Liver (tissue), 8 donors: ENCODE measurements at regions not wholly inside any gene's neighbourhood (a gene's known extent, or its start where the extent isn't known, plus 50 kb on each side); places are given as distances from the start of the nearest gene placed in this dataset.
A peak's percentile ranks its signal among the peaks of the same experiment; 100 is the strongest.

Source experiments
- DNase-seq: peaks from one replicate; pipeline ENCODE4 v3.0.0-alpha.2; 2017; ENCODE audit warnings: low spot score
- H3K27ac ChIP-seq, 2 donors: one replicate each; pipeline ENCODE4 v1.7.0; 2013; ENCODE audit warnings: inconsistent platforms in 2 of 2, low read length in 2 of 2, control low read depth in 1 of 2, low read depth in 1 of 2, mild to moderate bottlenecking in 1 of 2
- H3K27me3 ChIP-seq, 4 donors: one replicate each; pipeline versions ENCODE4 v1.6.1 to v1.7.0; 2013; ENCODE audit warnings: low read length in 3 of 4, inconsistent platforms in 1 of 4, mild to moderate bottlenecking in 1 of 4, moderate library complexity in 1 of 4; ENCODE audit not compliant: control insufficient read depth in 4 of 4, insufficient read depth in 4 of 4
- H3K36me3 ChIP-seq, 4 donors: one replicate each; pipeline versions ENCODE4 v1.6.1 to v1.7.0; 2013; ENCODE audit warnings: low read length in 3 of 4, mild to moderate bottlenecking in 3 of 4, low read depth in 1 of 4, moderate library complexity in 1 of 4; ENCODE audit not compliant: control insufficient read depth in 4 of 4, insufficient read depth in 3 of 4
- H3K4me1 ChIP-seq, 4 donors: one replicate each; pipeline versions ENCODE4 v1.6.1 to v1.7.0; 2013; ENCODE audit warnings: low read length in 3 of 4, mild to moderate bottlenecking in 3 of 4, moderate library complexity in 1 of 4; ENCODE audit not compliant: control insufficient read depth in 4 of 4, insufficient read depth in 4 of 4
- H3K4me3 ChIP-seq, 3 donors: one replicate each; pipeline versions ENCODE4 v1.6.1 to v1.7.0; 2013; ENCODE audit warnings: low read length in 3 of 3, control low read depth in 1 of 3, low read depth in 1 of 3, mild to moderate bottlenecking in 1 of 3
- H3K9ac ChIP-seq, 2 donors: one replicate each; pipeline ENCODE4 v1.7.0; 2013; ENCODE audit warnings: low read length in 2 of 2, mild to moderate bottlenecking in 2 of 2, moderate library complexity in 2 of 2, control low read depth in 1 of 2, low read depth in 1 of 2
- H3K9me3 ChIP-seq, 4 donors: one replicate each; pipeline versions ENCODE4 v1.6.1 to v1.7.0; 2013; ENCODE audit warnings: low read length in 3 of 4; ENCODE audit not compliant: control insufficient read depth in 4 of 4
- ATF3 ChIP-seq: IDR thresholded peaks from 2 replicates; pipeline ENCODE4 v1.6.1; 2016; ENCODE audit warnings: antibody characterized with exemption
- EGR1 ChIP-seq, 2 donors: IDR thresholded peaks; 2 replicates each; pipeline ENCODE4 v1.6.1; 2016 to 2018; ENCODE audit warnings: antibody characterized with exemption in 2 of 2, low read depth in 2 of 2
- FOXA1 ChIP-seq: IDR thresholded peaks from 2 replicates; pipeline ENCODE4 v1.6.1; 2016; ENCODE audit warnings: antibody characterized with exemption
- GABPA ChIP-seq, 2 donors: IDR thresholded peaks in 1 of 2; conservative IDR thresholded peaks in 1 of 2; 2 replicates each; pipeline ENCODE4 v1.6.1; 2016; ENCODE audit warnings: antibody characterized with exemption in 2 of 2, mild to moderate bottlenecking in 1 of 2, moderate library complexity in 1 of 2
- HNF4G ChIP-seq: IDR thresholded peaks from 2 replicates; pipeline ENCODE4 v1.6.1; 2016; ENCODE audit warnings: antibody characterized with exemption
- MAX ChIP-seq: IDR thresholded peaks from 2 replicates; pipeline ENCODE4 v1.6.1; 2016; ENCODE audit warnings: antibody characterized with exemption
- NR2F2 ChIP-seq: IDR thresholded peaks from 2 replicates; pipeline ENCODE4 v1.6.1; 2016; ENCODE audit warnings: antibody characterized with exemption
- RAD21 ChIP-seq, 2 donors: IDR thresholded peaks; 2 replicates each; pipeline ENCODE4 v1.6.1; 2016; ENCODE audit warnings: antibody characterized with exemption in 2 of 2, mild to moderate bottlenecking in 2 of 2
- SP1 ChIP-seq: IDR thresholded peaks from 2 replicates; pipeline ENCODE4 v1.6.1; 2018; ENCODE audit warnings: antibody characterized with exemption, mild to moderate bottlenecking
- ZBTB33 ChIP-seq: IDR thresholded peaks from 2 replicates; pipeline ENCODE4 v1.6.1; 2016; ENCODE audit warnings: antibody characterized with exemption
- WGBS: extraction: QIAGEN DNeasy Blood & Tissue Kit; methylation state at CpG from one replicate; pipeline ENCODE4 v1.1.7; 2013; 5-methylcytosine and 5-hydroxymethylcytosine counted together
- TF ChIP-seq, protein P1 (sequence below): fragments of 150-350 bp; IDR thresholded peaks from 2 replicates; pipeline ENCODE4 v1.5.1; 2017; ENCODE audit warnings: improper control_type of control experiment, low read depth, low read length; ENCODE audit not compliant: missing input control
- donor health status: healthy.
- donor health status: healthy.
- donor health status: healthy.
- donor health status: healthy.
- donor health status: healthy.

- Histone ChIP-seq H3K4me1 (no peaks in the 10 kb centered on the region), H3K9ac (no peak overlapping the region), H3K27ac (no peak overlapping the region), H3K36me3 (no peaks in the 10 kb centered on the region), H3K27me3 (no peaks in the 10 kb centered on the region), H3K9me3 (no peaks in the 10 kb centered on the region), H3K4me3 (no peak overlapping the region)
- DNase-seq, result no peak
- TF ChIP-seq, protein P1, sequence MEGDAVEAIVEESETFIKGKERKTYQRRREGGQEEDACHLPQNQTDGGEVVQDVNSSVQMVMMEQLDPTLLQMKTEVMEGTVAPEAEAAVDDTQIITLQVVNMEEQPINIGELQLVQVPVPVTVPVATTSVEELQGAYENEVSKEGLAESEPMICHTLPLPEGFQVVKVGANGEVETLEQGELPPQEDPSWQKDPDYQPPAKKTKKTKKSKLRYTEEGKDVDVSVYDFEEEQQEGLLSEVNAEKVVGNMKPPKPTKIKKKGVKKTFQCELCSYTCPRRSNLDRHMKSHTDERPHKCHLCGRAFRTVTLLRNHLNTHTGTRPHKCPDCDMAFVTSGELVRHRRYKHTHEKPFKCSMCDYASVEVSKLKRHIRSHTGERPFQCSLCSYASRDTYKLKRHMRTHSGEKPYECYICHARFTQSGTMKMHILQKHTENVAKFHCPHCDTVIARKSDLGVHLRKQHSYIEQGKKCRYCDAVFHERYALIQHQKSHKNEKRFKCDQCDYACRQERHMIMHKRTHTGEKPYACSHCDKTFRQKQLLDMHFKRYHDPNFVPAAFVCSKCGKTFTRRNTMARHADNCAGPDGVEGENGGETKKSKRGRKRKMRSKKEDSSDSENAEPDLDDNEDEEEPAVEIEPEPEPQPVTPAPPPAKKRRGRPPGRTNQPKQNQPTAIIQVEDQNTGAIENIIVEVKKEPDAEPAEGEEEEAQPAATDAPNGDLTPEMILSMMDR, result peak; percentile 67
- TF ChIP-seq EGR1 (IDR thresholded peaks at IDR 0.05; ENCODE audit: low read depth in 2 of 2) (no peak), RAD21 (IDR thresholded peaks at IDR 0.05) (peak; percentile 94 to 95)
- 2% methylated on average over 1 of the region's 1 CpG for WGBS
These were observed 110.9 kb upstream of the ANK2 start for GRCh38 chr4:112938461-112939058.

- Histone ChIP-seq H3K27ac (no peak overlapping the region), H3K4me1 (no peaks in the 10 kb centered on the region), H3K9me3 (no peaks in the 10 kb centered on the region), H3K36me3 (no peaks in the 10 kb centered on the region), H3K27me3 (no peaks in the 10 kb centered on the region), H3K4me3 (no peak overlapping the region), H3K9ac (no peak overlapping the region)
- DNase-seq, result no peak
- 83% methylated on average over 4 of the region's 4 CpGs for WGBS
- TF ChIP-seq MAX (no peak), GABPA (IDR thresholded peaks at IDR 0.05 in 1 of 2, conservative IDR thresholded peaks at IDR 0.05 in 1 of 2) (no peak), ZBTB33 (no peak), HNF4G (no peak), ATF3 (no peak), SP1 (no peak), NR2F2 (no peak), FOXA1 (no peak)
- TF ChIP-seq, protein P1, result no peak
These were observed 109.6 kb upstream of the ANK2 start for GRCh38 chr4:112939901-112940300.
